HEK293 (cell line): ENCODE measurements at regions not wholly inside any gene's neighbourhood (a gene's known extent, or its start where the extent isn't known, plus 50 kb on each side); places are given as distances from the start of the nearest gene placed in this dataset.
A peak's percentile ranks its signal among the peaks of the same experiment; 100 is the strongest.

Experiments
- GFI1B ChIP-seq: fragments of 450-650 bp; formaldehyde crosslinking; IDR thresholded peaks from 2 replicates; pipeline ENCODE4 v1.5.1; 2016; ENCODE audit warnings: missing biosample characterization, missing genetic modification characterization
- GLIS2 ChIP-seq: fragments of 450-650 bp; formaldehyde crosslinking; IDR thresholded peaks from 2 replicates; pipeline ENCODE4 v1.5.1; 2016; ENCODE audit warnings: missing biosample characterization, missing genetic modification characterization
- IKZF3 ChIP-seq: fragments of 450-650 bp; IDR thresholded peaks from 2 replicates; pipeline ENCODE4 v1.5.0; 2018; ENCODE audit warnings: missing biosample characterization, mild to moderate bottlenecking, missing genetic modification characterization, moderate library complexity
- PRDM1 ChIP-seq: fragments of 450-650 bp; formaldehyde crosslinking; IDR thresholded peaks from 2 replicates; pipeline ENCODE4; 2016; ENCODE audit warnings: missing biosample characterization, missing genetic modification characterization
- PRDM2 ChIP-seq: fragments of 450-650 bp; formaldehyde crosslinking; IDR thresholded peaks from 2 replicates; pipeline ENCODE4 v1.5.1; 2016; ENCODE audit warnings: missing biosample characterization, missing genetic modification characterization, borderline replicate concordance
- ZBTB17 ChIP-seq: fragments of 450-650 bp; formaldehyde crosslinking; IDR thresholded peaks from 2 replicates; pipeline ENCODE4 v1.5.1; 2016; ENCODE audit warnings: missing biosample characterization, missing genetic modification characterization
- ZBTB20 ChIP-seq: fragments of 450-650 bp; formaldehyde crosslinking; IDR thresholded peaks from 2 replicates; pipeline ENCODE4 v1.5.1; 2016; ENCODE audit warnings: missing biosample characterization, missing genetic modification characterization
- ZBTB21 ChIP-seq: fragments of 450-650 bp; formaldehyde crosslinking; IDR thresholded peaks from 2 replicates; pipeline ENCODE4 v1.5.1; 2017; ENCODE audit warnings: missing biosample characterization, missing genetic modification characterization
- ZBTB44 ChIP-seq: fragments of 450-650 bp; IDR thresholded peaks from 2 replicates; pipeline ENCODE4 v1.5.1; 2018; ENCODE audit warnings: missing biosample characterization, mild to moderate bottlenecking, missing genetic modification characterization
- ZBTB8A ChIP-seq: fragments of 450-650 bp; formaldehyde crosslinking; IDR thresholded peaks from 2 replicates; pipeline ENCODE4 v1.5.1; 2016; ENCODE audit warnings: missing biosample characterization, missing genetic modification characterization
- ZNF214 ChIP-seq: fragments of 450-650 bp; formaldehyde crosslinking; IDR thresholded peaks from 2 replicates; pipeline ENCODE4 v1.5.1; 2017; ENCODE audit warnings: missing biosample characterization, mild to moderate bottlenecking, missing genetic modification characterization, borderline replicate concordance
- ZNF354C ChIP-seq: fragments of 450-650 bp; formaldehyde crosslinking; IDR thresholded peaks from 2 replicates; pipeline ENCODE4 v1.5.1; 2016; ENCODE audit warnings: missing biosample characterization, missing genetic modification characterization, low read depth, borderline replicate concordance
- ZNF394 ChIP-seq: fragments of 450-650 bp; formaldehyde crosslinking; IDR thresholded peaks from 2 replicates; pipeline ENCODE4 v1.5.1; 2016; ENCODE audit warnings: missing biosample characterization, missing genetic modification characterization, mild to moderate bottlenecking, moderate library complexity, borderline replicate concordance
- ZNF398 ChIP-seq: fragments of 450-650 bp; formaldehyde crosslinking; IDR thresholded peaks from 2 replicates; pipeline ENCODE4 v1.5.1; 2017; ENCODE audit warnings: missing biosample characterization, missing genetic modification characterization
- ZNF518A ChIP-seq: fragments of 450-650 bp; formaldehyde crosslinking; conservative IDR thresholded peaks from 2 replicates; pipeline ENCODE4 v1.5.1; 2016; ENCODE audit warnings: low read depth, missing biosample characterization, missing genetic modification characterization
- ZNF623 ChIP-seq: fragments of 450-650 bp; formaldehyde crosslinking; IDR thresholded peaks from 2 replicates; pipeline ENCODE4 v1.5.1; 2016; ENCODE audit warnings: missing biosample characterization, missing genetic modification characterization
- ZNF626 ChIP-seq: fragments of 450-650 bp; sonication (Bioruptor Pico); formaldehyde crosslinking; IDR thresholded peaks from 2 replicates; pipeline ENCODE4 v1.5.1; 2018; ENCODE audit warnings: missing biosample characterization, missing genetic modification characterization, inconsistent platforms
- ZNF629 ChIP-seq: fragments of 450-650 bp; formaldehyde crosslinking; IDR thresholded peaks from 2 replicates; pipeline ENCODE4 v1.5.1; 2017; ENCODE audit warnings: missing biosample characterization, missing genetic modification characterization
- ZNF639 ChIP-seq: fragments of 450-650 bp; formaldehyde crosslinking; IDR thresholded peaks from 2 replicates; pipeline ENCODE4 v1.5.1; 2016; ENCODE audit warnings: missing biosample characterization, missing genetic modification characterization
- ZNF658 ChIP-seq: fragments of 450-650 bp; formaldehyde crosslinking; IDR thresholded peaks from 2 replicates; pipeline ENCODE4; 2016; ENCODE audit warnings: missing biosample characterization, missing genetic modification characterization
- ZNF692 ChIP-seq: fragments of 450-650 bp; formaldehyde crosslinking; IDR thresholded peaks from 2 replicates; pipeline ENCODE4 v1.5.1; 2016; ENCODE audit warnings: missing biosample characterization, missing genetic modification characterization
- ZNF777 ChIP-seq: fragments of 450-650 bp; formaldehyde crosslinking; IDR thresholded peaks from 2 replicates; pipeline ENCODE4 v1.5.1; 2017; ENCODE audit warnings: missing biosample characterization, missing genetic modification characterization, borderline replicate concordance
- ZNF830 ChIP-seq: fragments of 450-650 bp; IDR thresholded peaks from 2 replicates; pipeline ENCODE4 v1.5.0; 2018; ENCODE audit warnings: missing biosample characterization, missing genetic modification characterization, low read depth, mild to moderate bottlenecking, moderate library complexity

- TF ChIP-seq ZNF639 (tag by site-specific recombination) (no peak), IKZF3 (no peak), ZNF830 (tag by site-specific recombination) (no peak), ZNF354C (tag by site-specific recombination) (peak; percentile 22; the same call in 1 of the 2 replicates), ZNF626 (tag by site-specific recombination) (no peak), ZBTB20 (tag by site-specific recombination) (no peak), ZNF518A (tag by site-specific recombination) (peak; percentile 89), PRDM1 (tag by site-specific recombination) (no peak), ZNF394 (tag by site-specific recombination) (peak; percentile 86), ZNF777 (tag by site-specific recombination) (no peak), GFI1B (tag by site-specific recombination) (0 out of 2 replicates have a peak, but pooled peaks have one; percentile 37), ZBTB44 (no peak), ZBTB17 (no peak), ZBTB21 (tag by site-specific recombination) (no peak), ZNF629 (tag by site-specific recombination) (no peak), ZBTB8A (tag by site-specific recombination) (peak; percentile 68), GLIS2 (tag by site-specific recombination) (no peak), ZNF658 (tag by site-specific recombination) (no peak), ZNF398 (tag by site-specific recombination) (no peak), PRDM2 (tag by site-specific recombination) (no peak), ZNF214 (no peak), ZNF692 (no peak), ZNF623 (tag by site-specific recombination) (peak; percentile 66)
These were observed 135.5 kb upstream of the SPACA1 start (continued) for GRCh38 chr6:87912102-87912501.
